LNCAP (cell line): ENCODE measurements at regions not wholly inside any gene's neighbourhood (a gene's known extent, or its start where the extent isn't known, plus 50 kb on each side); places are given as distances from the start of the nearest gene placed in this dataset.

Experiments used
- TF ChIP-seq, protein P1 (sequence below): fragments of 450-650 bp; IDR thresholded peaks from 2 replicates; pipeline ENCODE4 v1.5.1; 2017; ENCODE audit warnings: mild to moderate bottlenecking

DNA sequence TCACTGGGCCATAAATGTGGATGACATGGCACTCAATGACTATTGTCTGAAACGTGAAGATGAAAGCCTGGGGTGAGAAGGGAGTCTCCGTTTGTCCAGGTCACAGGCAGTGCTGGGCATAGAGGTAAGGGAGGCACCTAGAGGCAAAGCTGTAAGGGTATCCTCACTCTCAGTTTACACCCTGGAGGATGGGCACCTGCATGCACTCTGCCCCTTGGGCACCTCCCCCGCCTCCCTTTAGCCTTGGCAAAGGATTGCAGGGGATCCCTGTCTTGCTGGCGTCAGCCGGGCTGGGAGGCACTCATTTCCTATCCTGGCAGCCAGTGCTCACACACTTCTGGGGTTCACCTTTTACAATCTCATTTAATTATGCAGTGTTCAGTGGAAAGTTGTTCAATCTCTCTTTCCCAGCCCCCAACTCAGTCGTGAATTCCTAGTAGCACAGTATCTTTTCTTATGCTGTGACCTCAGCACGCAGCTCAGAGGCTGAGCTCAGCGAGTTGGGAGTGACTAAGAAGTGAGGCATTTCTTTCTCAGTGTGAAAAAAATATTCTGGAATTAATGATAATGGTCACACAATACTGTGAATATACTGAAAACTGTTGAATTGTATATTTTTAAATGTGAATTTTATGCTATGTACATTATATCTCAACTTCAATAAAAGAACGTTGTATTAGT lies 866.6 kb downstream of the BRD1 start:
- TF ChIP-seq, protein P1, sequence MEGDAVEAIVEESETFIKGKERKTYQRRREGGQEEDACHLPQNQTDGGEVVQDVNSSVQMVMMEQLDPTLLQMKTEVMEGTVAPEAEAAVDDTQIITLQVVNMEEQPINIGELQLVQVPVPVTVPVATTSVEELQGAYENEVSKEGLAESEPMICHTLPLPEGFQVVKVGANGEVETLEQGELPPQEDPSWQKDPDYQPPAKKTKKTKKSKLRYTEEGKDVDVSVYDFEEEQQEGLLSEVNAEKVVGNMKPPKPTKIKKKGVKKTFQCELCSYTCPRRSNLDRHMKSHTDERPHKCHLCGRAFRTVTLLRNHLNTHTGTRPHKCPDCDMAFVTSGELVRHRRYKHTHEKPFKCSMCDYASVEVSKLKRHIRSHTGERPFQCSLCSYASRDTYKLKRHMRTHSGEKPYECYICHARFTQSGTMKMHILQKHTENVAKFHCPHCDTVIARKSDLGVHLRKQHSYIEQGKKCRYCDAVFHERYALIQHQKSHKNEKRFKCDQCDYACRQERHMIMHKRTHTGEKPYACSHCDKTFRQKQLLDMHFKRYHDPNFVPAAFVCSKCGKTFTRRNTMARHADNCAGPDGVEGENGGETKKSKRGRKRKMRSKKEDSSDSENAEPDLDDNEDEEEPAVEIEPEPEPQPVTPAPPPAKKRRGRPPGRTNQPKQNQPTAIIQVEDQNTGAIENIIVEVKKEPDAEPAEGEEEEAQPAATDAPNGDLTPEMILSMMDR: no peak

DNA sequence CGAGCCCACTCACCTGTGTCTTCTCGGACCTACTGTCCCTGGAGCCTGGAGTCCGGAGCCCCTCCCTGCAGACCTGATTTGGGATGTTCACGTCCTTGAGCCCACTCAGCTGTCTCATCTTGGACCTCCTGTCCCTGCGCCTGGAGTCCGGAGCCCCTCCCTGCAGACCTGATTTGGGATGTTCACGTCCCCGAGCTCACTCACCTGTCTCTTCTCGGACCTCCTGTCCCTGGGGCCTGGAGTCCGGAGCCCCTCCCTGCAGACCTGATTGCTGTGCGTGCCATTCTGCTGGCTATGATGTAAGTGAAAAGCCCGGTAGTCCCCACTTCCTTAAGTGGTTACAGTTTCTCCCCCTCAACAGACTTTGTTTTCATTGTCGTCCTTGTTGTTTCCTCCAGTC lies 867.1 kb downstream of the BRD1 start:
- TF ChIP-seq, protein P1: no peak

DNA sequence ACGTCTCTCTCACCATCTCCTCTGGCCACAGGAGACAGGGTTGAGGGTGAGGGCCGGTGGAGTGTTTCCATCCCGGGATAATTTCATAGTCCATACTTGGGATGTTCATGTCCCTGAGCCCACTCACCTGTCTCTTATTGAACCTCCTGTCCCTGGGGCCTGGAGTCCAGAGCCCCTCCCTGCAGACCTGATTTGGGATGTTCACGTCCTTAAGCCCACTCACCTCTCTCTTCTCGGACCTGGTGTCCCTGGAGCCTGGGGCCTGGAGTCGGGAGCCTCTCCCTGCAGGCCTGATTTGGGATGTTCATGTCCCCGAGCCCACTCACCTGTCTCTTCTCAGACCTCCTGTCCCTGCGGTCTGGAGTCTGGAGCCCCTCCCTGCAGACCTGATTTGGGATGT lies 868.2 kb downstream of the BRD1 start:
- TF ChIP-seq, protein P1: no peak

DNA sequence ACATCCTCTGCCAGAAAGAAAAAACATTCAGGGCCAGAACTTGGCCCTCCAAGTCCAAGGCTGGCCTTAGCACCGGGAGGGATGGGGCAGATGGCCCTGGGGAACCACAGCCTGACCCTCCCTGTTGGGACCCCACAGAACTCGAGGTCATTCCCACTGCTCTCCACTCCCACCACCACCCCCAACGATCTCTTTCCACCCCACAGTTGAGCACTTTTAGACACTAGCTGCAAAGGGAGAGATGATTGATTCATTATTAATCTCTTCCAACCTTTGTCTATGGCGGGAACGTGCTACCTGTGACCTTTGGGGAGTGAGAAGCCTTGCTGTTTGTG lies 869.7 kb downstream of the BRD1 start:
- TF ChIP-seq, protein P1: no peak

DNA sequence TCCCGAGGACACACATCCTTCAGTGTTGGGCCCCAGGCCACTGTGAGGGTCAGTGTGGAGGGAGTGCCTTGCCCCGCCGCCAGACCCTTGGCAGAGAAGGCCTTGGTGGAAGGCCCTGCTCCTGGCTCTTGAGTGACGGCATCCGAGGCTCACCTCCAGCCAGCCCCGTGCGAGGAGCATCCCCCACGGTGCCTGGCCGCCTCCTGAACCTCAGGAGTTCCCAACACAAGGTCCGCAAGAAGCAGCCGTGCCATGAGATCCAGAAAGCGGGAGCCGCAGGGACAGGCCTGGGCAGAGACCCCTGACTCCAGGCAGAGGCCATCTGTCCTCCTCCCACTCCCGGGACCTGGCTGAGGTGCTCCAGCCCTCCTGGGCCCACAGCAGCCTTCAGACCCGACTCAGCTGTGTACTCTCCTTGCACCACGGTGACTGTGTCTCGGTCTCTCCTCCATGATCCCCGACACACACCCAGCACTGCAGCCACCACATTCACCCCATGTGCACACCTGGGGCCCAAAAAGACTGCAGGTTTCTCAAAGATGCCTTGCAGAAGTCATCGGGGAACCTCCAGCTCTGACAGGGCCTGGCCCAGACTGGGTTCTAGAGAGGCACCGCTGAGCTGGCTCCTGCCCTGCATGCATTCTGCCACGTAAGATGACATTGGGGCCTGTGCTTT lies 870.2 kb downstream of the BRD1 start:
- TF ChIP-seq, protein P1: no peak

DNA sequence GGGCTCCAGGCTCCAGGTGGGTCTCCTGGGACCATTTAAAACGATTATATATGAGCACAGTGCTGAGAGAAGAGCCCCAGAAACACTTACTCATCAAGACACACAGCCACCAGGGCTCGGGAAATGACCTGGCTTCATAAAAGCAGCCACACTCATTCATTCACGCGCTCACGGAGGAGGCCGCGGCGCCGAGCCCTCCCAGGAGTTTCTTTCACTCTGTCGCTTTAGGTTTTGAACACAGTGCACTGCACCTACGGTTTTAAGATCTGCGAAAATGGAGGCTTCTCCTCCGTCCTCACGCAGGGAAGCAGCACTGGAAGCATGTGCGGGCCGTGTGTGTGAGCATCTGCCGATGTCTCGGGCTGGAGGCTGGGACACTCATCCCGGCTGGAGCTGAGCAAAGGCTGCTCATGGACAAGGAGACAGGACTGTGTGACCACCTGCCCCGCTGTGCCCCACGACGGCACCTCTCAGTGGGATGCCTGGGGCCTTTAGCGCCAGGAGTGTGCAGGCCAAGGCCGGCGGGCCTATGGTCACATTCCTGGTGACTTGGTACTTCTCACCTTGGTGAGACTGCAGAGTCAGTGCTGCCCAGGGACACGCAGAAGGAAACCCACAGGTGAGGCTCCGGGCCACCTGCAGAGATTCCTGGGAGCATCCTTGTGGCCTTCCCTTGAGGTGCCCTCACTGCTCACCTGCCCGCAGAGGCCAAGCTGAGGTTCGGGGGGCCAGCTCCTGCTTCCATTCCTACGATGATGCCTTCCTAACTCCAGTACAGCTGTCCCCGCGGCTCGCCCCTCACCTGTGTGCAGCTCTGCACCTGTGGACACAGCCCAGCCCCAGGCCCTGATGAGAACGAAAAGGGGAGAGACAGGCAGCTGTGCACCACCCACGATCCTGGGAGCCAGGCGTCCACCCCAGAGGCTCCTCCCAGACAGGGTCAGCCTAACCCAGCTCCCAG lies 872.0 kb downstream of the BRD1 start:
- TF ChIP-seq, protein P1: no peak

- TF ChIP-seq, protein P1: no peak
Observed at GRCh38 chr22:48954781-48955311, 872.8 kb downstream of the BRD1 start.
